Pulmonary artery endothelial cell (primary cell): ENCODE measurements at regions not wholly inside any gene's neighbourhood (a gene's known extent, or its start where the extent isn't known, plus 50 kb on each side); places are given as distances from the start of the nearest gene placed in this dataset.

ENCODE experiments used
- DNase-seq: peaks from one replicate; pipeline ENCODE4 v3.0.0-alpha.2; 2011; ENCODE audit warnings: low read depth, low spot score

- DNase-seq: no peak
These were observed 155.3 kb downstream of the MRM1 start for GRCh38 chr17:36756695-36757094.

GRCh38 chr17:36760425-36760824 lies 159.0 kb downstream of the MRM1 start:
- no peak for DNase-seq

- DNase-seq: no peak
These were observed 160.0 kb downstream of the MRM1 start for GRCh38 chr17:36761203-36761950.

- no peak for DNase-seq
These were observed 164.2 kb downstream of the MRM1 start for GRCh38 chr17:36765436-36766043.

GRCh38 chr17:36768394-36768793 lies 167.0 kb downstream of the MRM1 start:
- no peak for DNase-seq

GRCh38 chr17:36773039-36773438 lies 164.2 kb upstream of the LHX1 start:
- DNase-seq: no peak

GRCh38 chr17:36777118-36777517 lies 160.2 kb upstream of the LHX1 start:
- DNase-seq: no peak

GRCh38 chr17:36778448-36778847 lies 158.8 kb upstream of the LHX1 start:
- DNase-seq: no peak

- no peak for DNase-seq
These were observed 157.7 kb upstream of the LHX1 start for GRCh38 chr17:36779550-36779949.

GRCh38 chr17:36784633-36785032 lies 152.6 kb upstream of the LHX1 start:
- no peak for DNase-seq

- no peak for DNase-seq
These were observed 150.4 kb upstream of the LHX1 start for GRCh38 chr17:36786867-36787266.

- no peak for DNase-seq
These were observed 145.9 kb upstream of the LHX1 start for GRCh38 chr17:36791150-36791941.

GRCh38 chr17:36791942-36792475 lies 145.3 kb upstream of the LHX1 start:
- no peak for DNase-seq

GRCh38 chr17:36792849-36793248 lies 144.4 kb upstream of the LHX1 start:
- DNase-seq: no peak

- DNase-seq: no peak
These were observed 143.3 kb upstream of the LHX1 start for GRCh38 chr17:36793976-36794375.

GRCh38 chr17:36807496-36808179 lies 129.6 kb upstream of the LHX1 start:
- no peak for DNase-seq

GRCh38 chr17:36808180-36808661 lies 129.1 kb upstream of the LHX1 start:
- no peak for DNase-seq

GRCh38 chr17:36812762-36813161 lies 124.5 kb upstream of the LHX1 start:
- DNase-seq: no peak

- no peak for DNase-seq
These were observed 123.9 kb upstream of the LHX1 start for GRCh38 chr17:36813357-36813756.

- no peak for DNase-seq
These were observed 123.2 kb upstream of the LHX1 start for GRCh38 chr17:36813957-36814563.

- no peak for DNase-seq
These were observed 122.3 kb upstream of the LHX1 start for GRCh38 chr17:36814958-36815357.
